AG04450 (cell line): ENCODE measurements at regions not wholly inside any gene's neighbourhood (a gene's known extent, or its start where the extent isn't known, plus 50 kb on each side); places are given as distances from the start of the nearest gene placed in this dataset.

Experiments
- CTCF ChIA-PET: fragments of 300-600, 350-600 bp; formaldehyde crosslinking; extraction: SDS; loops from one replicate; lab custom pipeline; 2022; ENCODE audit warnings: antibody characterized with exemption, inconsistent platforms; lab: Charles Lee
- POLR2A ChIA-PET: fragments of 350-600 bp; formaldehyde crosslinking; extraction: SDS; loops from one replicate; lab custom pipeline; 2021; ENCODE audit warnings: antibody characterized with exemption, inconsistent platforms; lab: Yijun Ruan, JAX
- DNase-seq: peaks from one replicate; pipeline ENCODE4 v3.0.0-alpha.2; 2011; ENCODE audit warnings: low read depth, low spot score
- H3K27ac ChIP-seq: one replicate; pipeline ENCODE4 v1.5.1; 2012; ENCODE audit warnings: low read depth, low read length, control low read depth
- H3K27me3 ChIP-seq: one replicate; pipeline ENCODE4 v1.6.0; 2012; ENCODE audit warnings: low read length; ENCODE audit not compliant: control insufficient read depth, insufficient read depth
- H3K4me3 ChIP-seq: 2 replicates; pipeline ENCODE4 v1.5.1; 2011; ENCODE audit warnings: mild to moderate bottlenecking, low read depth, low read length, control low read depth
- H3K9me3 ChIP-seq: 2 replicates; pipeline ENCODE4 v1.5.1; 2012; ENCODE audit warnings: low read length; ENCODE audit not compliant: control insufficient read depth, insufficient read depth
- CTCF ChIP-seq: IDR thresholded peaks from 2 replicates; pipeline ENCODE4 v1.5.1; 2011; ENCODE audit warnings: low read depth, low read length, control low read depth, inconsistent platforms

- H3K4me3 ChIP-seq, result no peak overlapping the region
- H3K9me3 ChIP-seq, result peaks cover 58% of the 10 kb centered on the region
- no peak overlapping the region for H3K27ac ChIP-seq
- no peak for TF ChIP-seq CTCF
- POLR2A ChIA-PET, result no interaction called here
- H3K27me3 ChIP-seq, result no peaks in the 10 kb centered on the region
- DNase-seq, result no peak
- CTCF ChIA-PET, result no interaction called here
These were observed 144.7 kb upstream of the SHH start for GRCh38 chr7:155956977-155957376.

GRCh38 chr7:155955367-155955635, 143.0 kb upstream of the SHH start:
- Histone ChIP-seq H3K9me3 (peaks cover 55% of the 10 kb centered on the region), H3K4me3 (no peak overlapping the region), H3K27ac (no peak overlapping the region), H3K27me3 (no peaks in the 10 kb centered on the region)
- no peak for DNase-seq
- ChIA-PET POLR2A (no interaction called here), CTCF (no interaction called here)
- TF ChIP-seq CTCF, result no peak

GRCh38 chr7:155954550-155955366, 142.5 kb upstream of the SHH start:
- H3K4me3 ChIP-seq, result no peak overlapping the region
- peaks cover 50% of the 10 kb centered on the region for H3K9me3 ChIP-seq
- POLR2A ChIA-PET, result no interaction called here
- DNase-seq, result no peak
- H3K27ac ChIP-seq, result no peak overlapping the region
- no peak for TF ChIP-seq CTCF
- CTCF ChIA-PET, result no interaction called here
- no peaks in the 10 kb centered on the region for H3K27me3 ChIP-seq

- ChIA-PET POLR2A (no interaction called here), CTCF (no interaction called here)
- no peak overlapping the region for H3K4me3 ChIP-seq
- no peak for TF ChIP-seq CTCF
- DNase-seq, result no peak
- peaks cover 51% of the 10 kb centered on the region for H3K9me3 ChIP-seq
- no peak overlapping the region for H3K27ac ChIP-seq
- no peaks in the 10 kb centered on the region for H3K27me3 ChIP-seq
These were observed 141.7 kb upstream of the SHH start for GRCh38 chr7:155953781-155954549.

GRCh38 chr7:155953501-155953778, 141.2 kb upstream of the SHH start:
- ChIA-PET CTCF (no interaction called here), POLR2A (no interaction called here)
- Histone ChIP-seq H3K27ac (no peak overlapping the region), H3K9me3 (peaks cover 55% of the 10 kb centered on the region), H3K4me3 (no peak overlapping the region), H3K27me3 (no peaks in the 10 kb centered on the region)
- no peak for DNase-seq
- no peak for TF ChIP-seq CTCF
